ENCODE measurements at regions not wholly inside any gene's neighbourhood (a gene's known extent, or its start where the extent isn't known, plus 50 kb on each side); places are given as distances from the start of the nearest gene placed in this dataset.

- DNase-seq (ENCODE audit: low read depth, low spot score) (no peak), FAIRE-seq (no peak)
- Histone ChIP-seq H3K27ac (ENCODE audit: insufficient read depth, low read depth, low read length) (no peak overlapping the region), H3K9ac (replicated peaks; ENCODE audit: extremely low read depth, insufficient read depth, low read length) (no peak overlapping the region), H3K4me1 (ENCODE audit: control insufficient read depth, extremely low read depth, insufficient read depth, low read length) (no peaks in the 10 kb centered on the region), H2AFZ (ENCODE audit: low read depth, low read length) (no peak overlapping the region), H4K20me1 (replicated peaks; ENCODE audit: control insufficient read depth, extremely low read depth, insufficient read depth, low read length) (no peaks in the 10 kb centered on the region), H3K9me1 (replicated peaks; ENCODE audit: control insufficient read depth, extremely low read depth, insufficient read depth, low read length) (no peaks in the 10 kb centered on the region), H3K36me3 (ENCODE audit: control insufficient read depth in 2 of 2, extremely low read depth in 1 of 2, insufficient read depth in 2 of 2, low read length in 2 of 2) (no peaks in the 10 kb centered on the region), H3K9me3 (replicated peaks; ENCODE audit: control insufficient read depth, insufficient read depth, low read length) (no peaks in the 10 kb centered on the region), H3K4me3 (replicated peaks in 1 of 3; ENCODE audit: insufficient read depth in 1 of 3, low read depth in 1 of 3, low read length in 3 of 3) (no peak overlapping the region), H3K27me3 (ENCODE audit: control insufficient read depth in 2 of 2, insufficient read depth in 2 of 2, low read length in 2 of 2) (no peaks in the 10 kb centered on the region), H3K79me2 (ENCODE audit: control insufficient read depth, insufficient read depth, low read length) (no peaks in the 10 kb centered on the region), H3K4me2 (ENCODE audit: insufficient read depth, low read length) (no peak overlapping the region)
- dilution Hi-C loops (cut with MboI; ENCODE audit: extremely low pct_ligation_motif_present, low sequenced_read_pairs) (no loop called here), intact Hi-C loops (cut with micrococcal nuclease) (no loop called here)
- ChIA-PET CTCF (no interaction called here), POLR2A (no interaction called here)
- BruUV-seq (replicated peaks): no TSS peak
- no peak for TF ChIP-seq GATA2 (IDR thresholded peaks at IDR 0.05; ENCODE audit: insufficient read depth, insufficient read length, low read depth, low read length)
- TF ChIP-seq POLR2A (IDR thresholded peaks at IDR 0.05; ENCODE audit: low read depth, low read length): no peak
- TF ChIP-seq MAX (IDR thresholded peaks at IDR 0.05; ENCODE audit: insufficient read depth, insufficient read length): no peak
- TF ChIP-seq POLR2AphosphoS5 (IDR thresholded peaks at IDR 0.05; ENCODE audit: insufficient read depth, low read depth, low read length): no peak
- TF ChIP-seq FOS (IDR thresholded peaks at IDR 0.05; ENCODE audit: borderline replicate concordance, insufficient read depth, low read length): no peak
- TF ChIP-seq EZH2 (IDR thresholded peaks at IDR 0.05; ENCODE audit: borderline replicate concordance, low read depth, low read length, severe bottlenecking): no peak
- no peak for TF ChIP-seq CTCF (IDR thresholded peaks at IDR 0.05; ENCODE audit: extremely low read depth in 1 of 2, insufficient read depth in 1 of 2, low read depth in 1 of 2, low read length in 2 of 2)
- TF ChIP-seq MYC (IDR thresholded peaks at IDR 0.05; ENCODE audit: low read depth, low read length): no peak
- no peak for TF ChIP-seq JUN (IDR thresholded peaks at IDR 0.05; ENCODE audit: borderline replicate concordance, insufficient read depth, insufficient read length, low read depth)
These were observed 87.7 kb upstream of the KLF4 start for GRCh38 chr9:107577140-107577776.

Measured in endothelial cell of umbilical vein (primary cell).